Naive thymus-derived CD8-positive, alpha-beta T cell (primary cell): ENCODE measurements at regions not wholly inside any gene's neighbourhood (a gene's known extent, or its start where the extent isn't known, plus 50 kb on each side); places are given as distances from the start of the nearest gene placed in this dataset.

Experiments used
- ATAC-seq, 2 donors: fragments of 150-1000 bp; cut with Tn5 transposase in 1 of 2; sonication (Bioruptor Pico), chemical (Tn5 transposase) in 1 of 2; 1 replicate in 1 of 2; 2 replicates in 1 of 2; pipeline ENCODE4 v1.10.0; 2021; ENCODE audit warnings: mild to moderate bottlenecking in 2 of 2, moderate library complexity in 2 of 2
- POLR2A ChIA-PET: fragments of 350-600 bp; sonication (Branson Sonifier 250); formaldehyde crosslinking; loops from one replicate; lab custom pipeline; 2021; ENCODE audit warnings: antibody characterized with exemption; lab: Charles Lee
- DNase-seq, 10 donors: peaks; one replicate each; pipeline versions ENCODE4 v3.0.0 to v3.0.0-alpha.2; 2020 to 2022
- H3K27ac Mint-ChIP-seq, 10 donors: one replicate each; pipeline ENCODE4 v1.8.0; 2020 to 2022; ENCODE audit warnings: mild to moderate bottlenecking in 10 of 10, mixed read lengths in 10 of 10, moderate library complexity in 4 of 10, inconsistent platforms in 1 of 10
- H3K27me3 Mint-ChIP-seq, 5 donors: one replicate each; pipeline ENCODE4 v1.8.0; 2021 to 2022; ENCODE audit warnings: mixed read lengths in 5 of 5
- H3K36me3 Mint-ChIP-seq, 3 donors: one replicate each; pipeline ENCODE4 v1.8.0; 2020 to 2022; ENCODE audit warnings: mixed read lengths in 3 of 3, mild to moderate bottlenecking in 2 of 3, inconsistent platforms in 1 of 3
- H3K4me1 Mint-ChIP-seq, 4 donors: one replicate each; pipeline ENCODE4 v1.8.0; 2021 to 2022; ENCODE audit warnings: mixed read lengths in 4 of 4
- H3K4me3 Mint-ChIP-seq, 10 donors: one replicate each; pipeline ENCODE4 v1.8.0; 2020 to 2022; ENCODE audit warnings: mild to moderate bottlenecking in 10 of 10, mixed read lengths in 10 of 10, moderate library complexity in 6 of 10, inconsistent platforms in 1 of 10
- H3K9me3 Mint-ChIP-seq, 9 donors: one replicate each; pipeline ENCODE4 v1.8.0; 2020 to 2022; ENCODE audit warnings: mixed read lengths in 9 of 9, mild to moderate bottlenecking in 3 of 9, inconsistent platforms in 1 of 9, moderate library complexity in 1 of 9

DNA sequence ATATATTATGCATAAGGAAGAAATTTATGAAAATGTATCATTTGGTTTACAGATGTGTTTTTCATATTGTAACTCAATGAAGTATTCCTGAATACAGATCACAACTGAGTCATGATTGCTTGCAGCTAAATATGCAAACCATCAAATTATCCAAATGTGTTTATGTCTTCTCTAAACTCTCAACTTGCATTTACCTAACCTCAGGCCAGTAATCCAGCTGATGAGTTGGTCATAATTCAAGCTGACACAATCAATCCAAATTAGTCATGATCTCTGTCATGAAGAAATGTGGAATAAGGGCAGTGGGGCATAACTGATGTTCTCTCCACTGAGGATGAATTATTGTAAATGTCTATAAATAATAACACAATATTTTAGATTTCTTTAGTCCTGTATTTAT lies 104.8 kb upstream of the CNTN1 start:
- H3K9me3 Mint-ChIP-seq, result peaks cover 0 to 23% (median 13%) of the 10 kb centered on the region in 9 donors
- H3K4me3 Mint-ChIP-seq, result no peak overlapping the region
- peaks cover 0 to 5% (median 0%) of the 10 kb centered on the region in 3 donors for H3K36me3 Mint-ChIP-seq
- no peaks in the 10 kb centered on the region for H3K4me1 Mint-ChIP-seq
- no peaks in the 10 kb centered on the region for H3K27me3 Mint-ChIP-seq
- H3K27ac Mint-ChIP-seq, result no peak overlapping the region
- POLR2A ChIA-PET, result no interaction called here
- ATAC-seq, result no peak
- DNase-seq, result no peak

DNA sequence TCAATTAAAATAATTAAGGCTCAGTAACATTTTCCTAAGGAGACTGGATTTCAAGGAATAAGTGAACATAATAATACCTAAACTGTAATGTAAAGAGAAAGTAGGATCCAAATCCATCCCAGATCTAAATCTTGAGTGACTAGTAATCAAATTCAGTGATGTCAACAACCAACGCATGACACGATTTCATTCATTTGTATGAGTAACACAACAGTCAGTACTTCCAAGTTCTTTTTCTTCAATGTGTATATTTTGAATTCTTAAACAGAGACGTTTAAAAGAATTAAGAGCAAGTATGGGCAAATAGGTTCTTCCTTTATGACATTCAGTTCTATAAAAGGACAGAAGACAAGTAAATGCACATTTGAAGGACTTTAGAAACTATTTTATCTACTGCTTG lies 104.3 kb upstream of the CNTN1 start:
- Mint-ChIP-seq H3K4me1 (no peaks in the 10 kb centered on the region), H3K27ac (no peak overlapping the region), H3K36me3 (peaks cover 0 to 5% (median 0%) of the 10 kb centered on the region in 3 donors), H3K4me3 (no peak overlapping the region), H3K27me3 (no peaks in the 10 kb centered on the region), H3K9me3 (peaks cover 0 to 21% (median 11%) of the 10 kb centered on the region in 9 donors)
- no peak for DNase-seq
- POLR2A ChIA-PET, result no interaction called here
- ATAC-seq, result no peak

DNA sequence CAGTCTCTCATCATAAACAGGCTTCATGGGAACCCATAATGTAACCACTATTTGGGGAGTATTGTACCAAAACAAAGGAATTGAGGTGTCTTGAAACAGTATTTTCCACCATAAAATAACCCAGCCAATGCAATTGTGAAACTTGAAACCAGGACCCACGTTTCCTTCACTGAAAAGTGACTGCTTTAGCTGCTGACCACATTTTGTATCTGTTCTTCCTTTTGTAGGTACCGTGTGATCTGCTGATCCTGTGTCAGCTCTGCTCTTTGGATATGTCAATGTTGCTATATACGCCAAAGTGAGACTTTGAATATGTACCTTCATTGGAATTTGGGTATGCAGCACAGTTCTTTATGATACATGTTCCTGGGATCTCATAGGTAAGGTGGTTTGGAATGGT lies 95.1 kb upstream of the CNTN1 start:
- ATAC-seq (no peak), DNase-seq (no peak)
- H3K9me3 Mint-ChIP-seq, result peaks cover 0 to 24% (median 8%) of the 10 kb centered on the region in 9 donors
- no peaks in the 10 kb centered on the region for H3K27me3 Mint-ChIP-seq
- H3K4me3 Mint-ChIP-seq, result no peak overlapping the region
- H3K27ac Mint-ChIP-seq, result no peak overlapping the region
- no peaks in the 10 kb centered on the region for H3K4me1 Mint-ChIP-seq
- POLR2A ChIA-PET, result no interaction called here
- no peaks in the 10 kb centered on the region for H3K36me3 Mint-ChIP-seq

GRCh38 chr12:40598073-40598472 lies 94.2 kb upstream of the CNTN1 start:
- H3K4me1 Mint-ChIP-seq, result no peaks in the 10 kb centered on the region
- POLR2A ChIA-PET, result no interaction called here
- no peak for DNase-seq
- H3K9me3 Mint-ChIP-seq, result peaks cover 0 to 24% (median 7%) of the 10 kb centered on the region in 9 donors
- H3K4me3 Mint-ChIP-seq, result no peak overlapping the region
- no peaks in the 10 kb centered on the region for H3K36me3 Mint-ChIP-seq
- H3K27me3 Mint-ChIP-seq, result no peaks in the 10 kb centered on the region
- no peak overlapping the region for H3K27ac Mint-ChIP-seq
- no peak for ATAC-seq

GRCh38 chr12:40602562-40602961 lies 89.7 kb upstream of the CNTN1 start:
- DNase-seq (no peak), ATAC-seq (no peak)
- H3K27ac Mint-ChIP-seq, result no peak overlapping the region
- POLR2A ChIA-PET, result no interaction called here
- H3K36me3 Mint-ChIP-seq, result no peaks in the 10 kb centered on the region
- no peaks in the 10 kb centered on the region for H3K27me3 Mint-ChIP-seq
- no peak overlapping the region for H3K4me3 Mint-ChIP-seq
- no peaks in the 10 kb centered on the region for H3K4me1 Mint-ChIP-seq
- H3K9me3 Mint-ChIP-seq, result peaks cover 0 to 14% (median 3%) of the 10 kb centered on the region in 9 donors

- H3K27me3 Mint-ChIP-seq, result no peaks in the 10 kb centered on the region
- ATAC-seq, result no peak
- peaks cover 0 to 32% (median 3%) of the 10 kb centered on the region in 9 donors for H3K9me3 Mint-ChIP-seq
- no peak for DNase-seq
- POLR2A ChIA-PET, result no interaction called here
- no peak overlapping the region for H3K27ac Mint-ChIP-seq
- H3K4me1 Mint-ChIP-seq, result no peaks in the 10 kb centered on the region
- no peaks in the 10 kb centered on the region for H3K36me3 Mint-ChIP-seq
- no peak overlapping the region for H3K4me3 Mint-ChIP-seq
These were observed 77.3 kb upstream of the CNTN1 start for GRCh38 chr12:40614923-40615322.

DNA sequence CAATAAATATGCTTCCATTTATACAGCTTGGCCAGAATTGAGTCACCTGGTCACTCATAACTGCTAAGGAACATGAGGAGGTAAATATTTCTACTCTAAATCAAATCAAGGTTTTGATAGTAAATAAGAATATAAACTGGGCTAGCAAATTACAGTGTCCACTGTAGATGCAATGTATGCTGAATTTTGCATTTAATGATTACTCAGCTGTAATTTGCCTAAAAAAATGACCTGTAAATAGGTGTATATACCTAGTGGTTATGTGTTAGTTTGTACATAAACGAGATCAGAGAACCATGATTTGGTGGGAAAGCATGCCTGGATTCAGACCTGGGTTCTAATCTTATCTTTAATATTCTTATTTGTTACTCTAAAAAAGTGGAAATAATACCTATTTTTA lies 76.6 kb upstream of the CNTN1 start:
- ATAC-seq (no peak), DNase-seq (no peak)
- Mint-ChIP-seq H3K4me1 (no peaks in the 10 kb centered on the region), H3K4me3 (no peak overlapping the region), H3K9me3 (peaks cover 0 to 25% (median 2%) of the 10 kb centered on the region in 9 donors), H3K36me3 (no peaks in the 10 kb centered on the region), H3K27ac (no peak overlapping the region), H3K27me3 (no peaks in the 10 kb centered on the region)
- POLR2A ChIA-PET, result no interaction called here

DNA sequence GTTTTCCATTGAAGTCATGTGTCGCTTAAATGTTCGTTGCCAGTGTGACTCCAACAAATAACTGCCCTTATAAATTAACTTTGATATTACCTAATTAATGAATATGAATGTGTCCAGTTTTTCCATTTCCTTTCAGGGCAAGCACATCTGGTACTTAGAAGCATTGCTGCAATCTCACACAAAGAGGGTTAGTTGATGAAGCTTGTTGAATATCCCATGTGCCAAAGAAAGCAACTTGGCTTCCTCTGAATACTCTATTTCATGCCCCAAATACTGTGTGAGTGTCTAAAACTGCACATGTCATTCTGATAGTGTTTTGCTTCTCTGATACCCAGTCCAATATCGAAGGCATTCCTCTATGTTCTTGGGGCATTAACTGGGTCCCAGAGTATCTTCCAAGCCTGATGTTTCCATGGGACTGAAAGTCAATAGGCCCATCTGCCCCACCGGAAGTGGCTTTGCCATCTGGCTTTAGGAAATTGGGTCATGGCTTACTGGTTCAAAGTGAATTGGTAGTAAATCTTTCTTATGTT lies 75.8 kb upstream of the CNTN1 start:
- POLR2A ChIA-PET, result no interaction called here
- no peak for DNase-seq
- no peak overlapping the region for H3K4me3 Mint-ChIP-seq
- no peaks in the 10 kb centered on the region for H3K4me1 Mint-ChIP-seq
- no peak for ATAC-seq
- no peak overlapping the region for H3K27ac Mint-ChIP-seq
- H3K36me3 Mint-ChIP-seq, result no peaks in the 10 kb centered on the region
- no peaks in the 10 kb centered on the region for H3K27me3 Mint-ChIP-seq
- H3K9me3 Mint-ChIP-seq, result peaks cover 0 to 17% (median 2%) of the 10 kb centered on the region in 9 donors

GRCh38 chr12:40618636-40619035 lies 73.6 kb upstream of the CNTN1 start:
- Mint-ChIP-seq H3K9me3 (no peaks in the 10 kb centered on the region), H3K27me3 (peaks cover 0 to 6% (median 0%) of the 10 kb centered on the region in 5 donors), H3K4me3 (no peak overlapping the region), H3K27ac (no peak overlapping the region), H3K4me1 (no peaks in the 10 kb centered on the region), H3K36me3 (no peaks in the 10 kb centered on the region)
- no peak for ATAC-seq
- no peak for DNase-seq
- POLR2A ChIA-PET, result no interaction called here

- Mint-ChIP-seq H3K9me3 (peaks cover 0 to 3% (median 0%) of the 10 kb centered on the region in 9 donors), H3K4me3 (no peak overlapping the region), H3K27ac (no peak overlapping the region), H3K4me1 (no peaks in the 10 kb centered on the region), H3K27me3 (peaks cover 0 to 10% (median 0%) of the 10 kb centered on the region in 5 donors), H3K36me3 (no peaks in the 10 kb centered on the region)
- no peak for ATAC-seq
- no peak for DNase-seq
- POLR2A ChIA-PET, result no interaction called here
These were observed 71.6 kb upstream of the CNTN1 start for GRCh38 chr12:40620564-40621019.

DNA sequence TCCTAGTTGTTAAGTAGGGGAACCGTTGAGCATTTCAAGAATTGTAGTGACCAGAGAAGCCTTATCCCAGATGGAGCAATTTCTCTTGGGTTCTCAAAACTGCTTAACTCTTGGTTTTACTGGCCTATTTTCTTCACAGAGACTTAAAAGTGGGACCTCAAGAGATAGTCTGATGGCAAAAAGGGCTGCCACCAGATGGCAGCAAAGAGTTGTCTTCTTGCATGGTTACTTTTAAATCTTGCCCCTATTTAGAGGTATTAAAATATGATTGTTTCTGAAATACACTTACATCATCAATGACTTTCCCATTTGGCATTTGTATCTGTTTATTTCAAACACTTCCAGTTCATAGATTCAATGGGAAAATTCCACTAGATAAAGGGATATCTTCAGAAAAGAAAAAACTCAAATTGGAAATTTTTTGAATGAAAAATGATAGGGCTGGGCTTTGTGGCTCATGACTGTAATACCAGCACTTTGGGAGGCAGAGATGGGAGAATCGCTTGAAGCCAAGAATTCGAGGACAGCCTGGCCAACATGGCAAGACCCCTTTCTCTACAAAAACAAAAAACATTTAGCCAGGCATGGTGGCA lies 69.9 kb upstream of the CNTN1 start:
- Mint-ChIP-seq H3K4me3 (no peak overlapping the region), H3K4me1 (no peaks in the 10 kb centered on the region), H3K27me3 (peaks cover 0 to 10% (median 0%) of the 10 kb centered on the region in 5 donors), H3K27ac (no peak overlapping the region), H3K36me3 (no peaks in the 10 kb centered on the region), H3K9me3 (peaks cover 0 to 3% (median 0%) of the 10 kb centered on the region in 9 donors)
- POLR2A ChIA-PET, result no interaction called here
- DNase-seq (peak in 3 of 10 donors; percentile 2 to 6 (median 2)), ATAC-seq (no peak)

GRCh38 chr12:40632171-40632570 lies 60.1 kb upstream of the CNTN1 start:
- POLR2A ChIA-PET, result no interaction called here
- no peaks in the 10 kb centered on the region for H3K27me3 Mint-ChIP-seq
- no peak for DNase-seq
- H3K4me3 Mint-ChIP-seq, result no peak overlapping the region
- no peak overlapping the region for H3K27ac Mint-ChIP-seq
- ATAC-seq, result no peak
- no peaks in the 10 kb centered on the region for H3K36me3 Mint-ChIP-seq
- H3K4me1 Mint-ChIP-seq, result no peaks in the 10 kb centered on the region
- H3K9me3 Mint-ChIP-seq, result peaks cover 0 to 7% (median 0%) of the 10 kb centered on the region in 9 donors

- Mint-ChIP-seq H3K36me3 (no peaks in the 10 kb centered on the region), H3K4me3 (no peak overlapping the region), H3K27me3 (no peaks in the 10 kb centered on the region), H3K27ac (no peak overlapping the region), H3K9me3 (peaks cover 0 to 7% (median 0%) of the 10 kb centered on the region in 9 donors), H3K4me1 (no peaks in the 10 kb centered on the region)
- DNase-seq, result no peak
- POLR2A ChIA-PET, result no interaction called here
- ATAC-seq, result no peak
These were observed 59.3 kb upstream of the CNTN1 start for GRCh38 chr12:40632933-40633332.
